ENCODE measurements at regions not wholly inside any gene's neighbourhood (a gene's known extent, or its start where the extent isn't known, plus 50 kb on each side); places are given as distances from the start of the nearest gene placed in this dataset.

DNA sequence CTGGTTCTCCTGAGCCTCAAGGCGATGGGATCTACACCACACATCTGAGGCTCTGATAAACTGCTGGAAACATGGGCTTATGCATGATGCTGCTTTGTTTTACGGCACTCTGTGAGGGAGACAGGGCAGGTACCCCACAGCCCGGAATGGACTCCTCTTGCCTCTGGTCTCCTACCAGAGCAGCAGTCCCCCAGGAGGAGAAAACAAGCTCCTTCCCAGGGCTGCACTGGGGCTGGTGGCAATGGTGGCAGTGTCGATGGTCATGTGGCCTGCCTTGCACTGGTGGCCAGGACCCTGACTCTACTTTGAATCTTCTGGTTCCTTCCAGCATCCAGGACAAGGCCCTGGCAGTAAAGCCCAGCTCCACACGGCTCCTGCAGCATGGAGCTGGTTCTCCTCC, 79.4 kb downstream of the TOMM20 start:
- FAIRE-seq (no peak), DNase-seq (ENCODE audit: insufficient read length, low spot score) (no peak)
- TF ChIP-seq SPI1 (IDR thresholded peaks at IDR 0.05; ENCODE audit: low read depth, low read length) = no peak
- TF ChIP-seq POU2F2 (IDR thresholded peaks at IDR 0.05; ENCODE audit: low read depth, low read length) = no peak
- TF ChIP-seq POLR2AphosphoS5 (IDR thresholded peaks at IDR 0.05; ENCODE audit: low read depth, low read length) = no peak
- no peak for TF ChIP-seq PAX5 (IDR thresholded peaks at IDR 0.05; ENCODE audit: insufficient read depth, low read length, severe bottlenecking)
- TF ChIP-seq TAF1 (IDR thresholded peaks at IDR 0.05; ENCODE audit: low read depth, low read length) = no peak
- TF ChIP-seq POLR2A (IDR thresholded peaks at IDR 0.05; ENCODE audit: low read depth, low read length) = no peak

DNA sequence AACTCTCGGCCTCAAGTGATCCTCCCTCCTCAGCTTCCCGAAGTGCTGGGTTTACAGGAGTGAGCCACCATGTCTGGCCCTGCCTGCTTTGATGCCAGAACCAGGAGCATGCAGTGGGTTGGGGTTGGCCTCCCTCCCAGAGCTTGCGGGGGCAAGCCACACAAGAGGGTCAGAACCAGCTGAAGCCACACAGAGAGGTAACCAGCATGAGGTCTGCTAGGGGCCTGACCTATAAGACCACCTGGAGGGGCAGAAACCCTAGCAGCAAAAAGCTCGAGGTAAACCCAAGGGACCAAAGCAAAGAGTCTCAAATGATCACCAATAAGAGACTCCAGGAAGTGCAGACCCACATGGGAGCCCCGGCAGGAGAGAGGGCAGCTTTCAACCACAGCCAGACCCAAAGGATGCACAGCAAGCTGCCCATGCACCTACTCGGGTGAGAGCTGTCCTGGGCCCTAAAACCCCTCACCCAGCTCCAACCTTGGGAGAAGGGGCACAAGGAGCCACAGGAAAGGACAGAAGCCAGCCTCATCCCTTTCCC, 81.2 kb downstream of the TOMM20 start:
- DNase-seq (ENCODE audit: insufficient read length, low spot score) (no peak), FAIRE-seq (peak; percentile 51)
- TF ChIP-seq POLR2AphosphoS5 (IDR thresholded peaks at IDR 0.05; ENCODE audit: low read depth, low read length) (0 out of 2 replicates have a peak, but pooled peaks have one; percentile 13), TAF1 (IDR thresholded peaks at IDR 0.05; ENCODE audit: low read depth, low read length) (no peak), PAX5 (IDR thresholded peaks at IDR 0.05; ENCODE audit: insufficient read depth, low read length, severe bottlenecking) (no peak), POU2F2 (IDR thresholded peaks at IDR 0.05; ENCODE audit: low read depth, low read length) (no peak), SPI1 (IDR thresholded peaks at IDR 0.05; ENCODE audit: low read depth, low read length) (no peak), POLR2A (IDR thresholded peaks at IDR 0.05; ENCODE audit: low read depth, low read length) (peak; percentile 32; the same call in 1 of the 2 replicates)

DNA sequence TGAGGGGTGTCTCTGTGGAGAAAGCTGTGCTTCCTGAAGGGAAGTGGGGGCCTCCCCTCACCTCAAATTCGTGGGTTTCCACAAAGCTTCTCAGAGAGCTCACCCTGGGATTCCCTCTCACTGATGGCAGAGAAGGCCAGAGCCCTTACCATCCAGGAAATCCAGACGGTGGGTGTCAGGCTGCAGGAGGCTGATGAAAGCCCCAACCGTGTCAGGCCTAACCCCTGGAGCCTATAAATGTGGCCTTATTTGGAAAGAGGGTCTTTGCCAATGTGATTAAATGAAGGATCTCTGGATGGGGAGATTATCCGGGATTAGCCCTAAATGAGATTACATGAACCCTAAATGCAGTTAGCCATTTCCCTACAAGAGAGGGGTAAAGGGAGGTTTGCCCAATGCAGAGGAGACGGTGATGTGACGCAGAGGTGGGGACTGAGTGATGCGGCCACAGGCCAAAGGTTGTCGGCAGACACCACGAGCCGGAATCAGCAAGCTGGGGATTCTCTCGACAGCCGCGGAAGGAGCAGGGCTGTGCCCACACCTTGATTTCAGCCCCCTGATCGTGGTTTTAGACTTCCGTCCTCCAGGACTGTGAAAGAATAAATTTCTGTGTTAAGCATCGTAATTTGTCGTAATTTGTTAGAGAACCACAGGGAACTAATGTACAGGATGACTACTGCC, 82.6 kb downstream of the TOMM20 start:
- FAIRE-seq (peak; percentile 5), DNase-seq (ENCODE audit: insufficient read length, low spot score) (no peak)
- TF ChIP-seq POU2F2 (IDR thresholded peaks at IDR 0.05; ENCODE audit: low read depth, low read length) = no peak
- no peak for TF ChIP-seq TAF1 (IDR thresholded peaks at IDR 0.05; ENCODE audit: low read depth, low read length)
- no peak for TF ChIP-seq PAX5 (IDR thresholded peaks at IDR 0.05; ENCODE audit: insufficient read depth, low read length, severe bottlenecking)
- no peak for TF ChIP-seq SPI1 (IDR thresholded peaks at IDR 0.05; ENCODE audit: low read depth, low read length)
- no peak for TF ChIP-seq POLR2AphosphoS5 (IDR thresholded peaks at IDR 0.05; ENCODE audit: low read depth, low read length)
- TF ChIP-seq POLR2A (IDR thresholded peaks at IDR 0.05; ENCODE audit: low read depth, low read length) = no peak

DNA sequence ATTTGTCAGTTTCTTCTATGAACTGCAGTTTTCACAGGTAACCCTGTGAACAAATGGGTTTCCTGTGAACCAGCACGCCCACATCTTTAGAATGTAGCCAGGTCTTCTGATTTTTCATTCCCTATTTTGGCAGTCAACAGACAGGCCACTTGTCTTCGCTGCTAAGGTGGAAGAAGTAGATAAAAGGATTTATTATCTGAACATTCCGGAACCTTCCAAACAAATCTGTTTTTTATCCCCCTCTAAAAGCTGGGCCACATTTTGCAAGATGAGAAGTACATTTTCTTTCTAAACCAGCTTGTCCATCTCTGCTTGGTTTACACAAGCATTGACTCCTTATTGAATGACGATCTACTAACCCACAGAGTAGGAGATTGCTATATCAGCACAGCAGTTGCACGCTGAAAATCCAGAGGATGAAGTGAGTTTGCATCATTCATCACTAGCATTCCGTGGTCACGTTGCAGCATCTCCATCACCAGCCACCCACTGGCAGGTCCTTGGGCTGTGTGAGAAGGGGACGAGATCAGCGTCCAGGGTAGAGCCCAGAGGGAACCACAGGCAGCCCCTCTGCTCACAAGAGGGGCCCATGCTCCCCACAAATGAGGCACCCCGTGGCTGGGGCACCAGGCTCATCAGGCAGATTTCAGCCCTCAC, 83.5 kb downstream of the TOMM20 start:
- no peak for DNase-seq (ENCODE audit: insufficient read length, low spot score)
- TF ChIP-seq POLR2AphosphoS5 (IDR thresholded peaks at IDR 0.05; ENCODE audit: low read depth, low read length) (no peak), SPI1 (IDR thresholded peaks at IDR 0.05; ENCODE audit: low read depth, low read length) (no peak), POU2F2 (IDR thresholded peaks at IDR 0.05; ENCODE audit: low read depth, low read length) (no peak), POLR2A (IDR thresholded peaks at IDR 0.05; ENCODE audit: low read depth, low read length) (no peak), PAX5 (IDR thresholded peaks at IDR 0.05; ENCODE audit: insufficient read depth, low read length, severe bottlenecking) (no peak), TAF1 (IDR thresholded peaks at IDR 0.05; ENCODE audit: low read depth, low read length) (no peak)
- FAIRE-seq = peak; percentile 56

DNA sequence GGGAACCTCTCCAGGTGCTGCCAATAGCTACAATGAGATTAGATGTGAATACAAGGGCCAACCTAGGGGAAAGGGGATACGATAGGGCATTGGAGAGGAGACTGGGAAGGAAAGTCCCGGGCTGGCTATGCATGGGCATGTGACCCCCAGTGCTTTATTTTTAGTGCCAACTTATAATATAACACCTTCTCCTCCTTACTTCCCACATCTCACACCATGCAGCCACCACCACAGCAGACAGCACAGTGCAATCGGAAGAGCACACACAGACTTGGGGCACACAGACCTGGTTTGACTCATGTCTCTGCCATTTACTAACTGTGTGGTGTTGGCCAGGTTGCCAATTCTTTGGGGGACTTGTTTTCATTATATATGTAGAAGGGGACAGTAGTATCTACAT, 85.4 kb downstream of the TOMM20 start:
- no peak for FAIRE-seq

DNA sequence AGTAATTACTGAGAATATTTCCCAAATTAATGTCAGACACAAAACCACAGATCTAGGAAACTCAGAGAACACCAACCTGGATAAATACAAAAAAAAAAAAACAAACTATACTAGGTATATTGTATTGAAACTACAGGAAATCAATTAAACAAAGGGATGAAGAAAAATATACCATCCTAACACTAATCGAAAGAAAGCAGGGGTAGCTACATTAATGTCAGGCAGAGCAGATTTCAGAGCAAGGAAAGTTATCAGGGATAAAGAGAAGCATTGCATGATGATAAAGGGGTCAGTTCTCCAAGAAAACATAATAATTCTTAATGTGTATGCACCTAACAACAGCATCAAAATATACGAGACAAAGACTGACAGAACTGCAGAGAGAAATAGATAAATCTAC, 89.9 kb downstream of the TOMM20 start:
- DNase-seq (ENCODE audit: insufficient read length, low spot score) (no peak), FAIRE-seq (no peak)
- TF ChIP-seq SPI1 (IDR thresholded peaks at IDR 0.05; ENCODE audit: low read depth, low read length) (no peak), POLR2A (IDR thresholded peaks at IDR 0.05; ENCODE audit: low read depth, low read length) (no peak), PAX5 (IDR thresholded peaks at IDR 0.05; ENCODE audit: insufficient read depth, low read length, severe bottlenecking) (no peak), POLR2AphosphoS5 (IDR thresholded peaks at IDR 0.05; ENCODE audit: low read depth, low read length) (no peak), TAF1 (IDR thresholded peaks at IDR 0.05; ENCODE audit: low read depth, low read length) (no peak), POU2F2 (IDR thresholded peaks at IDR 0.05; ENCODE audit: low read depth, low read length) (no peak)

More for the DNA sequence above, 85.4 kb downstream of the TOMM20 start:
- DNase-seq (ENCODE audit: insufficient read length, low spot score) = no peak
- TF ChIP-seq PAX5 (IDR thresholded peaks at IDR 0.05; ENCODE audit: insufficient read depth, low read length, severe bottlenecking) (no peak), POLR2AphosphoS5 (IDR thresholded peaks at IDR 0.05; ENCODE audit: low read depth, low read length) (no peak), POLR2A (IDR thresholded peaks at IDR 0.05; ENCODE audit: low read depth, low read length) (no peak), TAF1 (IDR thresholded peaks at IDR 0.05; ENCODE audit: low read depth, low read length) (no peak), SPI1 (IDR thresholded peaks at IDR 0.05; ENCODE audit: low read depth, low read length) (no peak), POU2F2 (IDR thresholded peaks at IDR 0.05; ENCODE audit: low read depth, low read length) (no peak)

DNA sequence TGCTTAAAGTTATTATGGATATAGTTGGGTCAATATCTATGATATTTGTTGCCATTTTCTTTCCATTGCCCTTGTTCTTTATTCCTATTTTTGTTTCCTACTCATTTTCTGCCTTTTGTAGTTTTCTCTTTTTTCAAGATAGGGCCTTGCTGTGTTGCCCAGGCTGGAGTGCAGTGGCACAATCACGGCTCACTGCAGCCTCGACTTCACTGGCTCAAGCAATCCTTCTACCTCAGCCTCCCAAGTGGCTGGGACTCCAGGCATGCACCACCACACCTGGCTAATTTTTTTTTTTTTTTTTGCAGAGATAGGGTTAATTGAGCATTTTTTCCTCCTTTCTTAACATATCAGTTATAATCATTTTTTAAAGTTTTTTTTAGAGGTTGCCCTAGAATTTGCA, 92.7 kb downstream of the TOMM20 start:
- no peak for TF ChIP-seq POLR2A (IDR thresholded peaks at IDR 0.05; ENCODE audit: low read depth, low read length)
- FAIRE-seq (no peak), DNase-seq (ENCODE audit: insufficient read length, low spot score) (no peak)

DNA sequence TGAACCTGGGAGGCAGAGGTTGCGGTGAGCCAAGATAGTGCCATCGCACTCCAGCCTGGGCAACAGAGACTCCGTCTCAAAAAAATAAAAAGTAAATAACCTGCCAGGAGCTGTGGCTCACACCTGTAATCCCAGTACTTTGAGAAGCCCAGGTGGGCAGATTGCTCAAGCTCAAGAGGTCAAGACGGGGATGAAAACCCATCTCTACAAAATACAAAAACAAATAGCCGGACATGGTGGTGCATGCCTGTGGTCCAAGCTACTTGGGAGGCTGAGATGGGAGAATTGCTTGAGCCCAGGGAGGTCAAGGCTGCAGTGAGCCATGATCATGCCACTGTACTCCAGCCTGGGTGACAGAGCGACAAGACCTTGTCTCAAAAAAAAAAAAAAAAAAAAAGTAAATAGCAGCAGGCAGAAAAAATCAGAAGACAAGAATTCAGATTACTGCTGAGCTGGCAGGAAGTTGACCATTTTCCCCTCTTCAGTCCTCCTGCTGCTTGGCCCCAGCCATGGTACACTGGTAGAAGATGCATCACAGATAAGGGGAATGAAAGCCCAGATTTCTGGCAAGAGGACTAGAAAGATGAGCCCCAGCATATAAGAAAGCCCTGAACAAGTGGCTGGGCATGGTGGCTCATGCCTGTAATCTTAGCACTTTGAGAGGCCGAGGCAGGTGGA, 97.6 kb downstream of the TOMM20 start:
- no peak for FAIRE-seq
- no peak for DNase-seq (ENCODE audit: insufficient read length, low spot score)
- TF ChIP-seq TAF1 (IDR thresholded peaks at IDR 0.05; ENCODE audit: low read depth, low read length) = no peak
- TF ChIP-seq POLR2AphosphoS5 (IDR thresholded peaks at IDR 0.05; ENCODE audit: low read depth, low read length) = no peak
- no peak for TF ChIP-seq POLR2A (IDR thresholded peaks at IDR 0.05; ENCODE audit: low read depth, low read length)
- no peak for TF ChIP-seq SPI1 (IDR thresholded peaks at IDR 0.05; ENCODE audit: low read depth, low read length)
- no peak for TF ChIP-seq PAX5 (IDR thresholded peaks at IDR 0.05; ENCODE audit: insufficient read depth, low read length, severe bottlenecking)
- TF ChIP-seq POU2F2 (IDR thresholded peaks at IDR 0.05; ENCODE audit: low read depth, low read length) = no peak

DNA sequence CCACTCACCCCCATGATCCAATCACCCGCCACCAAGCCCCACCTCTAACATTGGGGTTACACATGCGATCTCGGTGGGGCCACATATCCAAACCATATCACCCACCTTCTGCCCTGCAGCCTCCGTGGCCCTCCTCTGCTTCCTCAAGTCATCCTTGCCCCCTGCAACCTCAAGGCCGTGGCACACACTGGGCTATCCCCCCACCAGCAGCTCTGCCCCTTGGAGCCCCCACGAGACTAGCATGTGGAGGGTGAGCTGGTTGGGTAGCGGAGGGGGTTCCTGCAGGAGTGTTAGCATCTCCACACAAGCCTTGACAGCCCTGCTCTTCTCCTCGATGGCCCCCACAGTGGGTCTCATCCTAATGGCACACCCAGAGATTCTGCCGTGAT, 100.8 kb downstream of the TOMM20 start:
- FAIRE-seq (no peak), DNase-seq (ENCODE audit: insufficient read length, low spot score) (no peak)

More for the DNA sequence above, 100.8 kb downstream of the TOMM20 start:
- TF ChIP-seq SPI1 (IDR thresholded peaks at IDR 0.05; ENCODE audit: low read depth, low read length) = no peak
- no peak for TF ChIP-seq POLR2A (IDR thresholded peaks at IDR 0.05; ENCODE audit: low read depth, low read length)
- TF ChIP-seq POLR2AphosphoS5 (IDR thresholded peaks at IDR 0.05; ENCODE audit: low read depth, low read length) = no peak
- TF ChIP-seq TAF1 (IDR thresholded peaks at IDR 0.05; ENCODE audit: low read depth, low read length) = no peak
- TF ChIP-seq PAX5 (IDR thresholded peaks at IDR 0.05; ENCODE audit: insufficient read depth, low read length, severe bottlenecking) = no peak
- no peak for TF ChIP-seq POU2F2 (IDR thresholded peaks at IDR 0.05; ENCODE audit: low read depth, low read length)
